ENCODE measurements at regions not wholly inside any gene's neighbourhood (a gene's known extent, or its start where the extent isn't known, plus 50 kb on each side); places are given as distances from the start of the nearest gene placed in this dataset.

DNA sequence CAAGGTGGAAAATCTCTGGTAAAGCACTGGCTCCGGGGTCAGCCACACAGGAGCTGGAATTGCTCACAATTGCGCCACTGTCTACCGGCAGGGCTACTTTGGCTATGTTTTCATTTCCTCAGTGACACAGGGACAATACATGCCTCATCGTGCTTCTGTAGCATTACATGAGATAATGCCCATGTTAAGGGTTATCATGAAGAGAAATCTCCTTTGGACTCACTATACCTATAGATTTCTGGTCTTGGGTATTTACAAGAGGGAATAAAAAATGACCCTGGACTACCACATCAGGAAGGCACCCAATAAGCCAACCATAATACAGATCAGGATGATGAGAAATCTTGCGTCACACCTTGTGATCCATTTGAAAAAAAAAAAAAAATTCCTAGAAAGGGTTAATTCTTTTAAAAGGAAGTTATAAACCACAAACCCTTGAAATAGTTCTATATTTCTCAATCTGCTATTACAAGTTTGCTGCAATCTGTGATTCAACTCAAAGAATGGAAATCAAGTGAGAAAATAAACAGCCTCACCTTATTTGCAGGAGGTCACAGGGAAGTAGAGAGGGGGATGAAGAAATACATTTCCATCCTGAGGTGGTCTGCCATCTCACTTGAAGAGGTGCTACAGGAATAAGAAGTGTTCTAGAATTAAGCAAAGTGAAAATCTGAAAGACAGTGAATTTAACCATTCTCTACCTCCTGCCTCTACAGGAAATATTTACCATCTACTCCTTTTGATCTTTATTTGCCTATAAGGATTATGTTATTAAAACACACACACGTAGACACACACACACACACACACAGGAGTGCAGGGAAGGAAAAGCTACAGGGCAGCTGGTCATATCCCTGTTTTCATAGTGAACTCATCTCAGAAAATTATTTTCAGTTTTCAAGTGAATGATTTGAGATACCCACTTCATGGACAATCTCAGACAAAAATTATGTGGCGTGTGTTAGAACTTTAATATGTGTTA lies 231.3 kb upstream of the CELF2 start:
- TF ChIP-seq CTCF (IDR thresholded peaks at IDR 0.05): no peak
- Histone ChIP-seq H3K9me3 (no peaks in the 10 kb centered on the region), H3K4me3 (no peak overlapping the region), H3K27me3 (no peaks in the 10 kb centered on the region), H3K4me1 (peaks cover 0 to 4% of the 10 kb centered on the region in 2 donors), H3K27ac (peak overlapping the region; percentile 2 to 24), H3K36me3 (no peaks in the 10 kb centered on the region)
- no peak for DNase-seq (ENCODE audit: low spot score)

GRCh38 chr10:10787586-10787985 lies 230.1 kb upstream of the CELF2 start:
- TF ChIP-seq CTCF (IDR thresholded peaks at IDR 0.05): no peak
- H3K27ac ChIP-seq: peak overlapping the region; percentile 2 to 24
- H3K36me3 ChIP-seq: no peaks in the 10 kb centered on the region
- peaks cover 0 to 12% of the 10 kb centered on the region in 2 donors for H3K4me1 ChIP-seq
- DNase-seq (ENCODE audit: low spot score): no peak
- no peaks in the 10 kb centered on the region for H3K27me3 ChIP-seq
- H3K4me3 ChIP-seq: no peak overlapping the region
- no peaks in the 10 kb centered on the region for H3K9me3 ChIP-seq

- no peak for DNase-seq (ENCODE audit: low spot score)
Observed at GRCh38 chr10:10788761-10789160, 228.9 kb upstream of the CELF2 start.

DNA sequence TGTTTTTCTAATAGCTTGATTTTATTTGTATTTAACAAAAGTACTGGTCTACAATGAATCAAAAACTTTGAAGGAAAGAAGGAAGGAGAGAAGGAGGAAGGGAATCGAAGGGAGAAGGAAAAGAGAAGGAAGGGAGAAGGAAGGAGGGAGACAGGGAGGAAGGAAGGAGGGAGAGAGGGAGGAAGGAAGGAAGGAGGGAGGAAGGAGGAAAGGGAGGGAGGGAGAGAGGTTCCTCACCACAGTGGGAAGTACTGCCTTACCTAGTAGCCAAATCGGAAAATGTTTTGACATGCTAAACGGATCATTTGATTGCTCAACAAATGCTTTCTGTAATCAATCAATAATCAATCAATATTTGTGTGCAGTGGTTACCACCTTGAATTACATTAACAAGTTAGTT lies 225.8 kb upstream of the CELF2 start:
- H3K4me1 ChIP-seq: peaks cover 0 to 26% of the 10 kb centered on the region in 2 donors
- H3K27me3 ChIP-seq: no peaks in the 10 kb centered on the region
- H3K27ac ChIP-seq: peak overlapping the region in 1 of 2 donors; percentile 79
- no peaks in the 10 kb centered on the region for H3K9me3 ChIP-seq
- no peaks in the 10 kb centered on the region for H3K36me3 ChIP-seq
- DNase-seq (ENCODE audit: low spot score): no peak
- no peak overlapping the region for H3K4me3 ChIP-seq
- TF ChIP-seq CTCF (IDR thresholded peaks at IDR 0.05): no peak

More at GRCh38 chr10:10788761-10789160, 228.9 kb upstream of the CELF2 start:
- no peak overlapping the region for H3K4me3 ChIP-seq
- H3K27me3 ChIP-seq: no peaks in the 10 kb centered on the region
- peak overlapping the region in 1 of 2 donors; percentile 45 for H3K27ac ChIP-seq
- no peak for TF ChIP-seq CTCF (IDR thresholded peaks at IDR 0.05)
- H3K36me3 ChIP-seq: no peaks in the 10 kb centered on the region
- H3K9me3 ChIP-seq: no peaks in the 10 kb centered on the region
- H3K4me1 ChIP-seq: peaks cover 0 to 17% of the 10 kb centered on the region in 2 donors

DNA sequence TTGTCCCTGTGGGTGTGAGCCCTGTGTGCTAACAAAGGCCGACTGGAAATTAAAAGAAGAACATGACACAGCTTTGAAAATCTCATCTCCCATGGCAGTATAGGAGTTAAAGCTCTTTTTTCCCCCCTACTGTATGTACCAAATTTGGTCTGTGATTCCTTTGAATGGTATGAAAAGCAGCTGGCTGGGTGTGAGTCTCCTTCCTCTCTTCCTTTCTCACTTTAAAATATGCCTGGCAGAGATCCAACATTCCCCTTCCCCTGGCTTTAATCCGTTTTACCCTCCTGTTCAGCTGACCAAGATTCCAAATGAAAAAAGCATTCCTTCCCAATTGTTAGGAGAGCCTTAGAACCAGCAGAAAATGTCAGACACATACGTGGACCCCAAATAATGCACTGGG lies 225.0 kb upstream of the CELF2 start:
- Histone ChIP-seq H3K4me3 (peak overlapping the region in 1 of 2 donors; percentile 12), H3K9me3 (no peaks in the 10 kb centered on the region), H3K4me1 (peaks cover 0 to 34% of the 10 kb centered on the region in 2 donors), H3K27ac (peak overlapping the region; percentile 40 to 79), H3K27me3 (no peaks in the 10 kb centered on the region), H3K36me3 (no peaks in the 10 kb centered on the region)
- TF ChIP-seq CTCF (IDR thresholded peaks at IDR 0.05): no peak
- no peak for DNase-seq (ENCODE audit: low spot score)

Measured in right atrium auricular region (tissue), 2 donors.